ENCODE measurements at regions not wholly inside any gene's neighbourhood (a gene's known extent, or its start where the extent isn't known, plus 50 kb on each side); places are given as distances from the start of the nearest gene placed in this dataset.

GRCh38 chr3:28088811-28089526 lies 152.4 kb upstream of the CMC1 start:
- no peak for DNase-seq (ENCODE audit: low read depth in 2 of 2)

- DNase-seq (ENCODE audit: low read depth in 2 of 2) = no peak
Observed at GRCh38 chr3:28089527-28089897, 151.9 kb upstream of the CMC1 start.

- DNase-seq (ENCODE audit: low read depth in 2 of 2) = no peak
Observed at GRCh38 chr3:28099296-28099695, 142.1 kb upstream of the CMC1 start.

GRCh38 chr3:28101705-28102104 lies 139.7 kb upstream of the CMC1 start:
- no peak for DNase-seq (ENCODE audit: low read depth in 2 of 2)

GRCh38 chr3:28103861-28104260 lies 137.6 kb upstream of the CMC1 start:
- DNase-seq (ENCODE audit: low read depth in 2 of 2) = no peak

GRCh38 chr3:28104896-28105534 lies 136.4 kb upstream of the CMC1 start:
- DNase-seq (ENCODE audit: low read depth in 2 of 2) = no peak

GRCh38 chr3:28109829-28110228 lies 131.6 kb upstream of the CMC1 start:
- DNase-seq (ENCODE audit: low read depth in 2 of 2) = no peak

GRCh38 chr3:28110869-28111268 lies 130.6 kb upstream of the CMC1 start:
- no peak for DNase-seq (ENCODE audit: low read depth in 2 of 2)

GRCh38 chr3:28114893-28115292 lies 126.5 kb upstream of the CMC1 start:
- DNase-seq (ENCODE audit: low read depth in 2 of 2) = no peak

- no peak for DNase-seq (ENCODE audit: low read depth in 2 of 2)
Observed at GRCh38 chr3:28115316-28115715, 126.1 kb upstream of the CMC1 start.

- no peak for DNase-seq (ENCODE audit: low read depth in 2 of 2)
Observed at GRCh38 chr3:28117598-28117997, 123.8 kb upstream of the CMC1 start.

GRCh38 chr3:28118087-28118486 lies 123.3 kb upstream of the CMC1 start:
- no peak for DNase-seq (ENCODE audit: low read depth in 2 of 2)

GRCh38 chr3:28122227-28122626 lies 119.2 kb upstream of the CMC1 start:
- DNase-seq (ENCODE audit: low read depth in 2 of 2) = no peak

- no peak for DNase-seq (ENCODE audit: low read depth in 2 of 2)
Observed at GRCh38 chr3:28124882-28125281, 116.5 kb upstream of the CMC1 start.

- no peak for DNase-seq (ENCODE audit: low read depth in 2 of 2)
Observed at GRCh38 chr3:28125342-28125741, 116.1 kb upstream of the CMC1 start.

- no peak for DNase-seq (ENCODE audit: low read depth in 2 of 2)
Observed at GRCh38 chr3:28130836-28131235, 110.6 kb upstream of the CMC1 start.

GRCh38 chr3:28132941-28133340 lies 108.5 kb upstream of the CMC1 start:
- no peak for DNase-seq (ENCODE audit: low read depth in 2 of 2)

GRCh38 chr3:28134198-28134597 lies 107.2 kb upstream of the CMC1 start:
- DNase-seq (ENCODE audit: low read depth in 2 of 2) = no peak

GRCh38 chr3:28134792-28135375 lies 106.5 kb upstream of the CMC1 start:
- no peak for DNase-seq (ENCODE audit: low read depth in 2 of 2)

GRCh38 chr3:28136607-28137216 lies 104.7 kb upstream of the CMC1 start:
- no peak for DNase-seq (ENCODE audit: low read depth in 2 of 2)

- no peak for DNase-seq (ENCODE audit: low read depth in 2 of 2)
Observed at GRCh38 chr3:28138043-28138610, 103.3 kb upstream of the CMC1 start.

GRCh38 chr3:28139288-28139687 lies 102.1 kb upstream of the CMC1 start:
- no peak for DNase-seq (ENCODE audit: low read depth in 2 of 2)
